ENCODE measurements at regions not wholly inside any gene's neighbourhood (a gene's known extent, or its start where the extent isn't known, plus 50 kb on each side); places are given as distances from the start of the nearest gene placed in this dataset.

DNA sequence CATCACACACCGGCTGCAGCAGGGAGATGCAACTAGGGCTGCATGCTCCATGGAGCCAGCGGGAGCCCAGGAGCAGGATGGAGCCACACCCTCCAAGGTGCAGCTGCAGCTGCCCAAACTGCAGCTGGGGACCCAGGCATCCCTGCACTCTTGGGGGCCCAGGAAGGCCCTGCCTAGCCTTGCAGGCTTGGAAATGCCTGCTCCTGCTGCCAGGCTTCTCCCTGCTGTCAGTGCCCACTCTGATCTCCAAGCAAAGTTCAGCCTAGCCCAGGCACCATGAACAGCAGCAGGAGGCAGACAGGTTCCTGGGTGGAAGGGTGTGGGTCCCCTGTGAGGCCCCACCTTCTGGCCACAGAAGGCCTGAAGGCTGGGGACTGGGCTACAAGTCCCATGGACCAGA, 1057.1 kb downstream of the CDH8 start:
- TF ChIP-seq SIN3A (IDR thresholded peaks at IDR 0.05; ENCODE audit: borderline replicate concordance, insufficient read depth, low read length) (no peak), FOXP2 (optimal IDR thresholded peaks at IDR 0.05; ENCODE audit: borderline replicate concordance, extremely low read depth, extremely low read length, insufficient read depth) (no peak), POLR2AphosphoS5 (IDR thresholded peaks at IDR 0.05; ENCODE audit: low read depth, low read length) (no peak), TAF1 (IDR thresholded peaks at IDR 0.05; ENCODE audit: borderline replicate concordance, insufficient read depth, low read length) (no peak)
- TF ChIP-seq, protein P1, sequence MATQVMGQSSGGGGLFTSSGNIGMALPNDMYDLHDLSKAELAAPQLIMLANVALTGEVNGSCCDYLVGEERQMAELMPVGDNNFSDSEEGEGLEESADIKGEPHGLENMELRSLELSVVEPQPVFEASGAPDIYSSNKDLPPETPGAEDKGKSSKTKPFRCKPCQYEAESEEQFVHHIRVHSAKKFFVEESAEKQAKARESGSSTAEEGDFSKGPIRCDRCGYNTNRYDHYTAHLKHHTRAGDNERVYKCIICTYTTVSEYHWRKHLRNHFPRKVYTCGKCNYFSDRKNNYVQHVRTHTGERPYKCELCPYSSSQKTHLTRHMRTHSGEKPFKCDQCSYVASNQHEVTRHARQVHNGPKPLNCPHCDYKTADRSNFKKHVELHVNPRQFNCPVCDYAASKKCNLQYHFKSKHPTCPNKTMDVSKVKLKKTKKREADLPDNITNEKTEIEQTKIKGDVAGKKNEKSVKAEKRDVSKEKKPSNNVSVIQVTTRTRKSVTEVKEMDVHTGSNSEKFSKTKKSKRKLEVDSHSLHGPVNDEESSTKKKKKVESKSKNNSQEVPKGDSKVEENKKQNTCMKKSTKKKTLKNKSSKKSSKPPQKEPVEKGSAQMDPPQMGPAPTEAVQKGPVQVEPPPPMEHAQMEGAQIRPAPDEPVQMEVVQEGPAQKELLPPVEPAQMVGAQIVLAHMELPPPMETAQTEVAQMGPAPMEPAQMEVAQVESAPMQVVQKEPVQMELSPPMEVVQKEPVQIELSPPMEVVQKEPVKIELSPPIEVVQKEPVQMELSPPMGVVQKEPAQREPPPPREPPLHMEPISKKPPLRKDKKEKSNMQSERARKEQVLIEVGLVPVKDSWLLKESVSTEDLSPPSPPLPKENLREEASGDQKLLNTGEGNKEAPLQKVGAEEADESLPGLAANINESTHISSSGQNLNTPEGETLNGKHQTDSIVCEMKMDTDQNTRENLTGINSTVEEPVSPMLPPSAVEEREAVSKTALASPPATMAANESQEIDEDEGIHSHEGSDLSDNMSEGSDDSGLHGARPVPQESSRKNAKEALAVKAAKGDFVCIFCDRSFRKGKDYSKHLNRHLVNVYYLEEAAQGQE (IDR thresholded peaks at IDR 0.05; ENCODE audit: insufficient read depth in 1 of 2, low read depth in 2 of 2, low read length in 2 of 2) = no peak

DNA sequence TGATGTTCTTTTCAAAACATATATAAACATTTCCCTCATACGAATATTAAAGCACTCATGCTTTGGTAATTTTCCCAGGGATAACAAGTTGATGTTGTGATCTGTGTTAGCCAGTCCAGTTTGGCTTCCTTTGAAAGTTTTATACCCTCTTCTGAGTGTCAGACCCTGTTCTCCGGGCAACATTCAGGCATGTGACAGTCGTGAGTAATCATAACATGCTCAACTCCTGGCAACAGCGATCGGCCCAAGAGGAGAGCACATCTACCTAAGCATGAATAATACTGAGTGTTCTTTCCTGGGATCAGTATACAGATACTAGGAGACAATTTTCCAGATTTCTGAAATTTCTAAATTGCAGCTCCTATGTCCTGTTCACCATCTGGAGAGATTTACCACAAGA, 1086.4 kb downstream of the CDH8 start:
- TF ChIP-seq FOXP2 (optimal IDR thresholded peaks at IDR 0.05; ENCODE audit: borderline replicate concordance, extremely low read depth, extremely low read length, insufficient read depth) (no peak), SIN3A (IDR thresholded peaks at IDR 0.05; ENCODE audit: borderline replicate concordance, insufficient read depth, low read length) (no peak), POLR2AphosphoS5 (IDR thresholded peaks at IDR 0.05; ENCODE audit: low read depth, low read length) (no peak), TAF1 (IDR thresholded peaks at IDR 0.05; ENCODE audit: borderline replicate concordance, insufficient read depth, low read length) (no peak)
- TF ChIP-seq, protein P1 (IDR thresholded peaks at IDR 0.05; ENCODE audit: insufficient read depth in 1 of 2, low read depth in 2 of 2, low read length in 2 of 2) = no peak

DNA sequence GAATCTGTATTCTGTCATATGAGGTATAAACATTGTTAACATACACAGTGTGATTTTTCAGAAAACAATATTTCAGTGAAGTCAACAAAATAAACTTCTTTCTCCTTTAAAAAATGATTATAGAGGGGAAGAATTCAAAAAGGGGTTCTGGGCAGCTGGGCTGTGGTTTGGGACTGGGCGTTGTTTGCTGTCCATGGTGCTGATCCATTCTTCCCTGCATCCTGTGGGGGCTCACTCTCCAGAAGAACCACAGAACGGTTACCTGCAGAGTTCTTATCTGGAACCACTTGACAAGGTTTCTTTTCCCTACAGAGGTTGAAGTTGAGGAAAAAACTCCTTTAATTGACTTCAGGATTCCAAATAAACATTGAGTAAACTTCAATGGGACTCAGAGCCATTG, 1091.0 kb downstream of the CDH8 start:
- TF ChIP-seq TAF1 (IDR thresholded peaks at IDR 0.05; ENCODE audit: borderline replicate concordance, insufficient read depth, low read length) = no peak
- TF ChIP-seq, protein P1 (IDR thresholded peaks at IDR 0.05; ENCODE audit: insufficient read depth in 1 of 2, low read depth in 2 of 2, low read length in 2 of 2) = peak; percentile 82 to 98

DNA sequence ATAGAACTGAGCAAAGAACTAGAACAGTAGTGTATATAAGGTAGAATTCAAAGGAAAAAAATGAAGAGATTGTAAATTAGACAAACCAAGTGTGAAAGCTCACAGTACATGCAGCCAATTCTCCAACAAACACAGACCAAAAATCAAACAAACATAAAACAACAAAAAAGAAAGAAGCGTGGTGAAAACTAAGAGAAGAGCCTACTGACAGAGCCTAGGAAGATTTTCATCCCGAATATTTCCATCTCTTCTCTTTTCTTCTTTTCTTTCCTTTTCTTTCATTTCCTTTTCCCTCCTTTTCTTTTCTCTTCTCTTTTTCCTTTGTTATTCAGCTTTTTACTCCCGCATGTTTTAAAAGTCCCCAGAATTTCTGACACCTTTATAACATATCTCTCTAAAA, 1103.6 kb downstream of the CDH8 start:
- no peak for TF ChIP-seq POLR2AphosphoS5 (IDR thresholded peaks at IDR 0.05; ENCODE audit: low read depth, low read length)
- no peak for TF ChIP-seq FOXP2 (optimal IDR thresholded peaks at IDR 0.05; ENCODE audit: borderline replicate concordance, extremely low read depth, extremely low read length, insufficient read depth)

DNA sequence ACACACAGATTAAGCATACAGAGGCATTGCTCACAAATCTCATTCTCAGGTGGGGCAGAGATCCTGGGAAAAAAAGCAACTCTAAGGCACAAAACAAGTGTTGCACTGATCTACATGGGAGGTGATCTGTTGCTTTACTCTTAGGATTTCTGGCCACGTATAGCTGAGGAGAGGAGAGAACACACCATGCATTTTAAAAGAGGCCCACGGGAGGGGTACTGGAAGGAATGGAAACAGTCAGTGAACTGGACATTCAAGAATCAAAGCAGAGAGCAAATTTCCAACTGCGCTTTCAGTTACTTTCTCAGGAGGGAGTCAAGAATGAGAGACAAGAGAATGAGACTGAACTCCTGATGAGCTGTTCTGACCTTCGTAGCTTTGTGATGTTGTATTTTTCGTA, 1105.9 kb downstream of the CDH8 start:
- TF ChIP-seq, protein P1 (IDR thresholded peaks at IDR 0.05; ENCODE audit: insufficient read depth in 1 of 2, low read depth in 2 of 2, low read length in 2 of 2) = no peak
- TF ChIP-seq POLR2AphosphoS5 (IDR thresholded peaks at IDR 0.05; ENCODE audit: low read depth, low read length) (no peak), FOXP2 (optimal IDR thresholded peaks at IDR 0.05; ENCODE audit: borderline replicate concordance, extremely low read depth, extremely low read length, insufficient read depth) (no peak), SIN3A (IDR thresholded peaks at IDR 0.05; ENCODE audit: borderline replicate concordance, insufficient read depth, low read length) (no peak), TAF1 (IDR thresholded peaks at IDR 0.05; ENCODE audit: borderline replicate concordance, insufficient read depth, low read length) (no peak)

Measured in PFSK-1 (cell line).